HG02852 (cell line): ENCODE measurements at regions not wholly inside any gene's neighbourhood (a gene's known extent, or its start where the extent isn't known, plus 50 kb on each side); places are given as distances from the start of the nearest gene placed in this dataset.

Source experiments
- ATAC-seq: cut with Tn5 transposase; IDR thresholded peaks from one replicate; pipeline ENCODE4 v1.9.1; 2021; ENCODE audit warnings: mild to moderate bottlenecking, moderate library complexity; ENCODE audit not compliant: unreplicated experiment

DNA sequence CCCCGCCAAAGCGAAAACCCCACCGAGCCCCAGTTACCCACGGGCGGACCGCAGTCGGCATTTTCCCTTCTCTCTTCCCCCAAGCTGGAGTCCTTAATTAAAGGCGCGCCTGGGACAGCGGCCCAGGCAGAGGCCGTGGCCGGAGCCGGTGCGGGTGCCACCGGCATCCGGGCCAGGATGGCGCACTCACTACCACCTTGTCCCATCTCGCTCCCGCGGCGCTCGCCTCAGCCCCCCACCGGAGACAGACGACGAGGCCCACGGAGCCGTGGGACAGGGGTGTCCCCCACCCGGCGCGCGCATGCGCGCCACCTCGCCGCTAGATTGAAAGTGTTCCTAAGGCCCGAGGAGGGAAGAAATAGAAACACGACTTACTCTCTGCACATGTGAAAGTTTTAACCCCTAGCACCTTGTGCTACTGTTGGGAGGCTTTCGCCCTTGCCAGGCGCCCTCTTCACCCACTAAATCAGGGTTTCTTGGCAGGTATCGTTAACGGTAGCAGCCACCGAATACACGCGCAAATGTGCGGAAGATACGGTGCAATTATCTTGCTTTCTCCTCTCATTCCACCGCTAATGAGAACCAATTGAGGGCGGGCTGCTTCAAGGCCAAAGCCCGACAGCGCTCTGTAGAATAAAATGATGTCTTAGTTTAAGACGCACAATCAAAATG, 64.3 kb upstream of the CCDC160 start:
- no peak for ATAC-seq

DNA sequence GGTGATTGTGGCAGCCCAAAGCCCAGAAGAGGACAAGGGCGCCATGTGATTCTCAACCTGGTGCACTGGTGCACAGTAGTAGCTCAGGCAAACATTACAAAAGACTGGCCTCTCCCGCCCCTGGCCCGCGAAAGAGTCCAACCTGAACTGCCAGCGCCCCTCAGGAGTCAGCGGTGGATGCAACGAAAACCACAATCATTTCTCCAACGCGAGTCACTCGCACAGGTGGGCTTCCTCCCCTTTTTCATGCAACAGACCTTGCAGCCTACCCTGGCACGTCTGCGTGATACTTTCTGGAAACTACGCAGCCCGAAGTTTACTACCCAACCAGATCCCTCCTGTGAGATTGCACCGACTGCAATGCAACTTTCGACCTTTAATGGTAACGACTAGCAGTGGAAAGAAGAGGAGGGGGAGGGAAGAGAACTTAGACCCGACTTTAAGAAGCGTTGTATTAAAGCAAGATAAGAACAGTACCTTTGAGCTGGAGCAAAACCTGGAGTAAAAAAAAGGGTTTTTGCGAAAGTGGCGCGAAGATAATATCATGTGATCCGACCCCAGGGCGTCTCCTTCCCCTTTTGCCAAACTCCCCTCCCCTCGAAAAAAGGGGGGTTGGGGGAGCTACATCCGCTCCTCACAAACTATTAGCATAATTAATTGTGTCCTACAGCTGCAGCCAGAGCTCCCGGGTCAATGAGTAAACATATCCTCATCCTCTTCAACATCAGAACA, 63.3 kb upstream of the CCDC160 start:
- no peak for ATAC-seq

DNA sequence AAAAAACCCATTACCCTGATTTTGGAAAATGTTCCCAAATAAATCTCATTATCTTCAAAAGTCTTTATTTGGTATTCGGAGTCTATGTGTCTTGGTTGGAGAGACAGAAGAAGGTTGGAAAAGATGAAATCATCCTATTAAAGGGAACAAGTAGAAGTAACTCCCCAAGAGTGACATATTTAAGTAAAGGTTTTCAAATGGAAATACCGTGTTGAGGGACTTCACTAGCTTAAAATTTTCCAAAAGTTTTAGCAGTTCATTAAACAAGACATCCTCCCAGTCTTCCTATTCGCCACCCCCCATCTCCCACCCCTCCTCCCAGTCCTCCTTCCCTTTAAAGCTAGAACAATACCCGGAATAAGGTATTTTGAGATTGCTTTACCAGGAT, 62.7 kb upstream of the CCDC160 start:
- ATAC-seq: no peak

DNA sequence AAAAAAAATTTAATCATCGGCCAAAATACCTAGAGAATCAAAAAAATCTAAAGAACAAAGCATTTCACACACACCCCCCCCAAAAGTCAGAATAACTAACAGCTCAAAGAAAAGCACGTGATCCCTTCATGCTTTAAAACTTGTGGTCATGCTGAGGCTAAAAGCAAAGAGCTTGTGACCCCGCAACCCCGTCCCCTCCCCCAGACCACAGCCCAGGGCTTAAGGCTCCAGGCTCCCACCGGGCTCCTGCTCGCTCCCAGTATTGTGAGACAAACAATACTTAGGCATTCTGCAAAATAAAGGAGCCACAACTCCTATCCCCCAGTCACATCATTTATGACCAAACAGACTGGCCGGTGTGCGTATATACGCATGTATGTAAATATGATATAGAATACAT, 62.1 kb upstream of the CCDC160 start:
- no peak for ATAC-seq

DNA sequence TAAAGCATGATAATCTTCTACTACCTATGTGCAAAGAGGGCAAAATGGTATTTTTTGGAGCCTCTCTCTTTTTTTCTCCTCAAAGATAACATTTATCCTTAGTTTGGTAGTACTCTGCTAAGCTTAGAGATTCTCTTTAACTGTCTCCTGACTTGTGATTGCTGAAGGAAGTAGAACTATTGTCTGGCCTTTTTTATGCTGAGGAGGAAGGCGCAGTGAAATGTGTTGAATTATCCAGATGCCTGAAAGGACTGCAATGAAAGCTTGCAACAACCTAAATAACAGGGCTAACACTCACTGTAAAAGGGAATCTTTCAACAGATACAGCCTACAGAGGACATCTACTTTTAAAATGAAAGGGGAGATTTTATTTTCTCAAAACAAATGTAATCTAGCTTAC, 59.5 kb upstream of the CCDC160 start:
- ATAC-seq: no peak

DNA sequence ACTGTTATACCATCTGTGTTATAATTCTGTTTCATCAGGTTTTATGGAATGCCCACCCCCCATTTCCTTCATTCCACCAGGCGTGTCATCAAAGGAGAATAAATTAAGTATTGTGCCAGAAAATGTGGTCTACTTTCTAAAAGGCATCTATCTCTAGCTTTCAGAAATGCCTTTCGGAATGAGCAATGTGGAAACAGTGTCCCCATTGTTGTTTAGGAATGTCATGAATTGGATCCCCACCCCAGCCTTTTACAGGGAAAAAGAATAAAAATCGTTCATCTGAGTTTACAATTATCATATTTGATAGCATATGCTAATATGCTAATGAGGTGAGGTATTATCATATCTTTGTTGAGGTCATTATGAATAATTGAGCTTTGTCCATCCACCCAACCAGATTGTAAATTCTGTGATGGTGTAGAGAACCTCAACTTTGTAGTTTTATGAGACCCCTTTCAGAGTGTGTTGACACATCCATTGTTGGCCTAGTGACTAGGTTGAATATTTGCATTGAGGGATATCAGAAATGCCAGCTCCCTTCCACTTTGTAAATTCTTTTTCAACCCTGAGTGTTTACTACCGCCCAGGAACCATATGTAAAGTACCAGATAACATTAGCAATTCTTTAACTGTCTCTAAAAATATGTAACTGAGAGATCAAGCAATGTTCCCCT, 56.2 kb upstream of the CCDC160 start:
- no peak for ATAC-seq

DNA sequence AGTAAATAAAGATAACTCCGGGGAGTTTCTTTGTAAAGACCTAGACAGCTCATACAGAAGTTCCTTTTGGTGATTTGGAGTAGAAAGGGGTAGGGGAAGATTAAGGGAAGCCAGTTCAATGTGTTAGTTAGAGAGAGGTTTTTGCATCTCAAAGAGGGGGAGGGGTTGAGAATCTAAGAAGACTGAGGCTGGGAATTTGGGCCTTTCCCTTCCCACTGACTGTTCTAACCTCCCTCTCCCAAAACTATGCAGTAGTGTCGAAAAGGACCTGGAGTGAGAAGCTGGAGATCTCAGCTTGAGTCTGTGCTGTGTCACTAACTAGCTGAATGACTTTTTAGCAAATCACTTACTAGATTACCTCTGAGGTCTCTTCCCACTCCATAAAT, 55.7 kb upstream of the CCDC160 start:
- ATAC-seq: no peak

DNA sequence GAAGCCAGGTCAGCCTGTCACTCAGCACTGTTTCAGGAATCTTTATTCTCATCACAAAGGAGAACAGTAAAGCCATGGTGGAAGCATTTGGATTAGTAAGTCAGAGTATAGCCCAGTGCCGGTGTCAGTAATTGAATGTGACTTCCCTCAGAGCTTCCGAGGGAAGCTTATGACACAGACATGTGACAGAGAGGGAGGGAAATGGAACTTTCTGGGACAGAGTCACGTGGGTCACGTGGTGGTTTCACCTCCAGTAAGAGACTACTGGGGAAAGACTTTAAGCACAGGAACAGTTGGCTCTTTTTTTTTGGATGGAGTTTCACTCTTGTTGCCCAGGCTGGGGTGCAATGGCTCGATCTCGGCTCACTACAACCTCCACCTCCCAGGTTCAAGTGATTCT, 53.3 kb upstream of the CCDC160 start:
- no peak for ATAC-seq

DNA sequence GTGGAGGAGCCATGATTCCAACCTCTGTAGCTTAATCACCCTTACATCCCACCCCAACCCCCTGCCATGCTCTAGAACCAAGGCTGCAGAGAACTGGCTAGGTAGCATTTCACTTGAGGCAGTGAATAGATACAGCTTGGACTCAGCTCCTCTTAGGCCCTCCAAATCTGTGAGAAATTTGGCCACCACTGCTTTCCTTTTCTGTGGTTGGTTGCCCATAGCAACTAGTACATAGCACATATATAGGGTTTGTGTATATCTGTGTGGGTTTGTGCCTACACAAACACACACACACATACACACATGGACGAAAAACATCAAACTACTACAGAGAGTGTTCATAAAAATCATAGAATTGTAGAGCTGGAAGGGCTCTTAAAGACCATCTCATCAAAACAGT, 52.0 kb upstream of the CCDC160 start:
- ATAC-seq: no peak

DNA sequence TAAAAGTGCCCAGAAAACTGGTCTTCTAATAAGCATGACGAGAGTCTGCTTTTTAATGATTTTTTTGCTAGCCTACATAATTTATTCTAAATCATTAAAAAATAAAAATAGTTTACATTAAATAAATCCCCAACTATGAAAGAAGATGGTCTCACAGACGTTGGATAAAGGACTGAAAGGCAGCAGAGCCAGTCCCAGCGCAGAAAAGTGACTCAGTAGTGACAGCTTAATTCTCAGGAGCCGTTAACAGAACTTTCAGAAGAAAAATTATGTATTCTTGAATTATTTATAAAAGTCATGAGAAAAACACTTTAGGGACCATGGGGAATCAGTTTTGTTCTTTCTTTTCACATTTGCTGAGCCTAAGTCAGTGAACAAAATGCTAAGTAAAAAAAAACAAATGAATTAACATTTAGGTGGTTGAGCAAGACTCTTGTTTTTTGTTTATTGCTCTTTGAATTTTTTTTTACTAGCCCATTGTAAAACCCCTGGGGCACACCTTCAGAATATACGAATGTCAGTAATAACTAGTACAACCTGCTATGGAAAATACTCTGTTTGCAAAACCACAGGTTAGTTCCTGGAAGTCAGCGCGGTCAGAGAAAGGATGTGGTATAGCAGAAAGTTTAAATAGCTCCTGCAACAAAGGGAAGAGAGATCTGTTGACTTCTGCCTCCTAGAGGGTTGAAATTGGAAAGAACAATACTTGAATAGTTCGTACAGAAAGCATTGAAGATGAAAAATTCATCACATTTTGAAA, 50.4 kb upstream of the CCDC160 start:
- ATAC-seq: no peak
